GM19238 (cell line): ENCODE measurements at regions not wholly inside any gene's neighbourhood (a gene's known extent, or its start where the extent isn't known, plus 50 kb on each side); places are given as distances from the start of the nearest gene placed in this dataset.

ENCODE experiments used
- DNase-seq: peaks from one replicate; pipeline ENCODE4 v3.0.0; 2011; ENCODE audit warnings: low spot score; ENCODE audit not compliant: insufficient read length

- no peak for DNase-seq
These were observed 548.5 kb downstream of the SLITRK1 start for GRCh38 chr13:83333614-83334388.

- DNase-seq, result no peak
These were observed 549.5 kb downstream of the SLITRK1 start for GRCh38 chr13:83332751-83333150.

- no peak for DNase-seq
These were observed 555.2 kb downstream of the SLITRK1 start for GRCh38 chr13:83327091-83327490.

- no peak for DNase-seq
These were observed 557.0 kb downstream of the SLITRK1 start for GRCh38 chr13:83325125-83325853.

- no peak for DNase-seq
These were observed 570.2 kb downstream of the SLITRK1 start for GRCh38 chr13:83311886-83312577.

GRCh38 chr13:83298617-83299016 is 583.7 kb downstream of the SLITRK1 start:
- DNase-seq, result no peak

- DNase-seq, result no peak
These were observed 584.5 kb downstream of the SLITRK1 start for GRCh38 chr13:83297586-83298290.

- DNase-seq, result no peak
These were observed 586.6 kb downstream of the SLITRK1 start for GRCh38 chr13:83295686-83296085.

GRCh38 chr13:83286737-83287136 is 595.5 kb downstream of the SLITRK1 start:
- no peak for DNase-seq

- DNase-seq, result no peak
These were observed 600.6 kb downstream of the SLITRK1 start for GRCh38 chr13:83281654-83282053.

GRCh38 chr13:83274679-83275078 is 607.6 kb downstream of the SLITRK1 start:
- DNase-seq, result no peak

- no peak for DNase-seq
These were observed 609.5 kb downstream of the SLITRK1 start for GRCh38 chr13:83272652-83273240.

GRCh38 chr13:83272076-83272475 is 610.2 kb downstream of the SLITRK1 start:
- no peak for DNase-seq

GRCh38 chr13:83265279-83265678 is 617.0 kb downstream of the SLITRK1 start:
- no peak for DNase-seq

GRCh38 chr13:83248751-83249150 is 633.5 kb downstream of the SLITRK1 start:
- no peak for DNase-seq

GRCh38 chr13:83232626-83233025 is 649.6 kb downstream of the SLITRK1 start:
- DNase-seq, result no peak

- DNase-seq, result no peak
These were observed 652.5 kb downstream of the SLITRK1 start for GRCh38 chr13:83229574-83230305.

GRCh38 chr13:83223546-83223945 is 658.7 kb downstream of the SLITRK1 start:
- no peak for DNase-seq

- no peak for DNase-seq
These were observed 660.4 kb downstream of the SLITRK1 start for GRCh38 chr13:83221813-83222241.

- DNase-seq, result no peak
These were observed 661.0 kb downstream of the SLITRK1 start for GRCh38 chr13:83221256-83221655.
